AG04450 (cell line): ENCODE measurements at regions not wholly inside any gene's neighbourhood (a gene's known extent, or its start where the extent isn't known, plus 50 kb on each side); places are given as distances from the start of the nearest gene placed in this dataset.

ENCODE experiments used
- CTCF ChIA-PET: fragments of 300-600, 350-600 bp; formaldehyde crosslinking; extraction: SDS; loops from one replicate; lab custom pipeline; 2022; ENCODE audit warnings: antibody characterized with exemption, inconsistent platforms; lab: Charles Lee
- POLR2A ChIA-PET: fragments of 350-600 bp; formaldehyde crosslinking; extraction: SDS; loops from one replicate; lab custom pipeline; 2021; ENCODE audit warnings: antibody characterized with exemption, inconsistent platforms; lab: Yijun Ruan, JAX
- DNase-seq: peaks from one replicate; pipeline ENCODE4 v3.0.0-alpha.2; 2011; ENCODE audit warnings: low read depth, low spot score
- H3K27ac ChIP-seq: one replicate; pipeline ENCODE4 v1.5.1; 2012; ENCODE audit warnings: low read depth, low read length, control low read depth
- H3K27me3 ChIP-seq: one replicate; pipeline ENCODE4 v1.6.0; 2012; ENCODE audit warnings: low read length; ENCODE audit not compliant: control insufficient read depth, insufficient read depth
- H3K4me3 ChIP-seq: 2 replicates; pipeline ENCODE4 v1.5.1; 2011; ENCODE audit warnings: mild to moderate bottlenecking, low read depth, low read length, control low read depth
- H3K9me3 ChIP-seq: 2 replicates; pipeline ENCODE4 v1.5.1; 2012; ENCODE audit warnings: low read length; ENCODE audit not compliant: control insufficient read depth, insufficient read depth
- TF ChIP-seq, protein P1 (sequence below): IDR thresholded peaks from 2 replicates; pipeline ENCODE4 v1.5.1; 2011; ENCODE audit warnings: low read depth, low read length, control low read depth, inconsistent platforms

DNA sequence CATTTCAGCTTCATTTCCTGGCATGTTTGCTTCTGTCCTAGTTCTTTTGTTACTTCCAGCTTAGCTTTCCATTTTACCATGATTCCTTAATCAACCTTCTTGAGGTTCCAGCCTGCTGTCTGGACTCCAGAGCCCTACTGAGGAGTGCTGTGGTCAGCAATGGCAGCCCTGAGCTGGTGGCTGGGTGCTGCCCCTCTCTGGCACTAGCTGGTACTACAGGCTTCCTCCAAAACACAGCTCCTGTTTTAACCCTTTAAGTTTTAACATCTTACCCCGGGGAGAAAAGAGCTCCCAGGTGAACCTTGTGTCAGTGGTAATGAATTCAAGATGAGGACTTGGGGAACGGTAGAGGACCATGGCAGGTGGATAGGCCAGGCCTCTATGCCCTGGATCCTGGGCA is 395.5 kb downstream of the TMEM114 start:
- DNase-seq, result no peak
- no peak overlapping the region for H3K4me3 ChIP-seq
- peaks cover 34% of the 10 kb centered on the region for H3K9me3 ChIP-seq
- no peaks in the 10 kb centered on the region for H3K27me3 ChIP-seq
- POLR2A ChIA-PET, result no interaction called here
- CTCF ChIA-PET, result no interaction called here
- TF ChIP-seq, protein P1, sequence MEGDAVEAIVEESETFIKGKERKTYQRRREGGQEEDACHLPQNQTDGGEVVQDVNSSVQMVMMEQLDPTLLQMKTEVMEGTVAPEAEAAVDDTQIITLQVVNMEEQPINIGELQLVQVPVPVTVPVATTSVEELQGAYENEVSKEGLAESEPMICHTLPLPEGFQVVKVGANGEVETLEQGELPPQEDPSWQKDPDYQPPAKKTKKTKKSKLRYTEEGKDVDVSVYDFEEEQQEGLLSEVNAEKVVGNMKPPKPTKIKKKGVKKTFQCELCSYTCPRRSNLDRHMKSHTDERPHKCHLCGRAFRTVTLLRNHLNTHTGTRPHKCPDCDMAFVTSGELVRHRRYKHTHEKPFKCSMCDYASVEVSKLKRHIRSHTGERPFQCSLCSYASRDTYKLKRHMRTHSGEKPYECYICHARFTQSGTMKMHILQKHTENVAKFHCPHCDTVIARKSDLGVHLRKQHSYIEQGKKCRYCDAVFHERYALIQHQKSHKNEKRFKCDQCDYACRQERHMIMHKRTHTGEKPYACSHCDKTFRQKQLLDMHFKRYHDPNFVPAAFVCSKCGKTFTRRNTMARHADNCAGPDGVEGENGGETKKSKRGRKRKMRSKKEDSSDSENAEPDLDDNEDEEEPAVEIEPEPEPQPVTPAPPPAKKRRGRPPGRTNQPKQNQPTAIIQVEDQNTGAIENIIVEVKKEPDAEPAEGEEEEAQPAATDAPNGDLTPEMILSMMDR, result no peak
- no peak overlapping the region for H3K27ac ChIP-seq

- Histone ChIP-seq H3K9me3 (peaks cover 26% of the 10 kb centered on the region), H3K27ac (no peak overlapping the region), H3K27me3 (no peaks in the 10 kb centered on the region), H3K4me3 (no peak overlapping the region)
- no peak for DNase-seq
- TF ChIP-seq, protein P1, result no peak
- POLR2A ChIA-PET, result no interaction called here
- CTCF ChIA-PET, result no interaction called here
These were observed 401.5 kb downstream of the TMEM114 start for GRCh38 chr16:8188841-8189240.

- ChIA-PET CTCF (no interaction called here), POLR2A (no interaction called here)
- Histone ChIP-seq H3K27ac (no peak overlapping the region), H3K27me3 (no peaks in the 10 kb centered on the region), H3K4me3 (no peak overlapping the region), H3K9me3 (peaks cover 26% of the 10 kb centered on the region)
- TF ChIP-seq, protein P1, result no peak
- no peak for DNase-seq
These were observed 402.4 kb downstream of the TMEM114 start for GRCh38 chr16:8187782-8188372.

DNA sequence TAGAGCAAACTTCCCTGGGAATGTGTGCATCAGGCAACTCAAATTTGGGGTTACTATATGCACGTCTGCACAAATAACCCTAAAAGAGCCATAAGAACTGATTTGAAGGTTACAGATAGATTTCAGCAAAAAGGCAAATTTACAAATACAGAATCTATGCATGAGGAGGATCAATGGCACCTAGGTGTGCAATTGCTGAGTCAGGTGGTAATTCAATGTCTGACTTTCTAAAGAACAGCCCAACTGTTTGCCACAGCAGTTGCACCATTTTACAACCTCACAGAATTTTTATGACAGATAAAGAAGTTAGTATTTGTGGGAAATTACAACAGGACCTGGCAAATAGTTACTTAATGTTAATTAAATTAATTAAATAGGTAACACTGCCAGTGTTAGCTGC is 405.5 kb downstream of the TMEM114 start:
- H3K9me3 ChIP-seq, result peaks cover 21% of the 10 kb centered on the region
- no peaks in the 10 kb centered on the region for H3K27me3 ChIP-seq
- POLR2A ChIA-PET, result no interaction called here
- TF ChIP-seq, protein P1, result no peak
- no peak overlapping the region for H3K4me3 ChIP-seq
- H3K27ac ChIP-seq, result no peak overlapping the region
- no peak for DNase-seq
- CTCF ChIA-PET, result no interaction called here

- Histone ChIP-seq H3K4me3 (no peak overlapping the region), H3K27ac (no peak overlapping the region), H3K9me3 (peaks cover 15% of the 10 kb centered on the region), H3K27me3 (no peaks in the 10 kb centered on the region)
- ChIA-PET POLR2A (no interaction called here), CTCF (no interaction called here)
- TF ChIP-seq, protein P1, result no peak
- no peak for DNase-seq
These were observed 406.9 kb downstream of the TMEM114 start for GRCh38 chr16:8183176-8184099.
